GM18502 (cell line): ENCODE measurements at regions not wholly inside any gene's neighbourhood (a gene's known extent, or its start where the extent isn't known, plus 50 kb on each side); places are given as distances from the start of the nearest gene placed in this dataset.

Experiments
- ATAC-seq: cut with Tn5 transposase; IDR thresholded peaks from one replicate; pipeline ENCODE4 v1.9.1; 2021; ENCODE audit warnings: mild to moderate bottlenecking; ENCODE audit not compliant: unreplicated experiment, poor library complexity

DNA sequence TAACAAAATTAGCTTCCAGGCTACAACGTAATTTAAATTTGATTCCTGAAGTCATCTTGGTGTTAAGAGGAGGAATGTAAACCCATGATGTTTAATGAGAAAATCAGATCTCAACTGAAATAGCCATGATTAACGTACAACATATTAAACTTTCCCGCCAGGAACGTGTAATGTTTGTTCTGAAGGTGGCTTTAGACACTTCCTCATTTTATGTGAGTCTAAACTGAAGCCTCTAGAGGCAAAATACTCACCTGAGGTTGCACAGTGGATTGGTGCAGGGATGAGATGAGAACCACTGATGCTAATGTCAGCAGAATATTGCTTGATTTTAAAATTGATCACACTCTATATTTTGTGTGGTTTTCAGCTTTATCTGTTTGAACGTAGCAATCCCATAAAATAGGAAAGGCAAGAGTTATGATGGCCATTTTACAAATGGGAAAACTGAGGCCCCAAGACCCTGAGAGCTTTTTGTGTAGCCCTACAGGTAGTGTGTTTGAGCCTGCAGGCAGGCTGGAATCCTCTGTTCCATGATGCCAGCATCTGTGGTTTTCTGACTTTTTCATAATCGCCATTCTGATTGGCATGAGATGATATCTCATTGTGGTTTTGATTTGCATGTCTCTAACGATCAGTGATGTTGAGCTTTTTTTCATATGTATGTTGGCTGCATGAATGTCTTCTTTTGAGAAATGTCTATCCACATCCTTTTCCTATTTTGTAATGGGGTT lies 243.7 kb upstream of the BMPER start:
- ATAC-seq = no peak

DNA sequence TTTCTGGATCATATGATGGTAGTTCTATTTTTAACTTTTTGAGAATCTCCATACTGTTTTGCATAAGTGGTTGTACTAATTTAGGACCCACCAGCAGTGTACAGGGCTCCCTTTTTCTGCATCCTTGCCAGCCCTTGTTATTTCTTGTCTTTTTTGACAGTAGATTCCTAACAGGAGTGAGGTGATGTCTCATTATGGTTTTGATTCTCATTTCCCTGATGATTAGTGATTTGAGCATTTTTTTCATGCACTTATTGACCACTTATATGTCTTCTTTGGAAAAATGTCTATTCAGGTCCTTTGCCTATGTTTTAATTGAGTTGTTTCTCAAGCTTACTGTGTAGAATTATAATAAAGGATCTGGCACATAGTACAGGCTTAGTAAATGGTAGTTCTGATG lies 238.8 kb upstream of the BMPER start:
- ATAC-seq = no peak

DNA sequence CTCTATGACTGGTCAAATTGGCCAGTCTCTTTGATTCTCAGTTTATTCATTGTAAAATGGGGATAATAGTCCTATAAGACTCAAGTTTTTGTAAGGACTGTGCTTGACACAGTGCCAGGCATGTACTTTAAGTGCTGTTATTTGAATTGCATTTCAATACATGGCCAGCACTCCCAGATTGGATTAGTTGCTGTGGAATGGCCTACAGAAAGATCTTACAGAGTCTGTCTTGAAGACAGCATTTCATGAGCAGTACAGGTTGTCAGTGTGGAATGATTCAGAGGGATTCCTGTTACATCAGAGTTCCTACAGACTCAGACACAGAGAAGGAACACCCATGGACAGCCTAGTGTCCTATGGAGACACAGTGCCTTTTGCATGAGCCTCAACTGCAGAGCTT lies 238.1 kb upstream of the BMPER start:
- no peak for ATAC-seq

DNA sequence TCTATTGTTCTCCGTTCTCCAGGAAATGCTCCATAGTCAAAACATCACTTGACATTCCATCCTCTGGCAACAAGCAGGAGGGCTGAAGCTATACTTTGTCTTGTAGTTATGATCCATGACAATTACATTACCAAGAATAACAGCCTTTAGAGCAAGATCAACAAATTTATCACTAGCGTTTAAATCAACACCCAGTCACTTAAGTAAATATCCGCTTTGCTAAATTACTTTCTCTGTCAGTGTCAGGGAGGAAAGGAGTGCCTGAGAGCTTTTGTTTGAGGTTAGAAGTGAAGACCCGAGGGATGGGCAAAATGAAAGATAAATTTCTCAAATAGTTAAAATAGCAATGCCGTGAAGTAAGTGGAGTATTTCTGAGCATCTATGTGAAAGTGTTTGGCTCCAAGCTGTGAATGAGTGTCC lies 236.1 kb upstream of the BMPER start:
- no peak for ATAC-seq

DNA sequence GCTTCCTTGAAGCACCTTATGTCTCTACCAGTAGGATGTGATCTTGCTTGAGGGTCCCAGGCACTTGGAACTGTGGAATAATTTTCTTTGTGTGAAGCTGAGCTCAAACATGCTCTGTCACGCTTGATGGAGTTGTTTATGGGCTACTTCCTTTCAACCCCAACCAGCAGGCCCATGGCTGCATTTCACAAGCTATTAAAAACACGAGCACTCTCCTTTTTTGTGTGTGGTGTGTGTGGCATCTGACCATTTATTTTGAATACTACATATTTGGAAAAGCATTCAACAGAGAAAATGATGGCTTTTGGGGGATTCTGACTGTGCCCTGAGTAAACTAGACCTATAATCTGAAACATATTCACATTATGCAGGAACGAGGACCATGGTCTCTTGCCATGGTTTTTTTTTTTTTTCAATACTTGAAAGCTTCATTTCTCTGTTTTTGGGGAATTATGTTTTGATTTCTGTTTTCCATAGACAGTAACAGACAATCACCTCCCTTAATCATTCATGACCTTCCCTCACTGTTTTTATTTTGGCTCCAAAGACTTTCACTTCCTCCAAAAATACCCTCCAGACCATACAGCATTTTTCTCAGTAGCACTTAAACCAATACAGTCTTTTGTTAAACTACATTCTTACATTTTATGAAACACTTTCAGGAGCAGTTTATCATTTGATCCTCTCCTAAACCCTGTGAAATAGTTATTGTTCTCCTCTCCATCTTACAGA lies 233.6 kb upstream of the BMPER start:
- ATAC-seq = peak; percentile 88

DNA sequence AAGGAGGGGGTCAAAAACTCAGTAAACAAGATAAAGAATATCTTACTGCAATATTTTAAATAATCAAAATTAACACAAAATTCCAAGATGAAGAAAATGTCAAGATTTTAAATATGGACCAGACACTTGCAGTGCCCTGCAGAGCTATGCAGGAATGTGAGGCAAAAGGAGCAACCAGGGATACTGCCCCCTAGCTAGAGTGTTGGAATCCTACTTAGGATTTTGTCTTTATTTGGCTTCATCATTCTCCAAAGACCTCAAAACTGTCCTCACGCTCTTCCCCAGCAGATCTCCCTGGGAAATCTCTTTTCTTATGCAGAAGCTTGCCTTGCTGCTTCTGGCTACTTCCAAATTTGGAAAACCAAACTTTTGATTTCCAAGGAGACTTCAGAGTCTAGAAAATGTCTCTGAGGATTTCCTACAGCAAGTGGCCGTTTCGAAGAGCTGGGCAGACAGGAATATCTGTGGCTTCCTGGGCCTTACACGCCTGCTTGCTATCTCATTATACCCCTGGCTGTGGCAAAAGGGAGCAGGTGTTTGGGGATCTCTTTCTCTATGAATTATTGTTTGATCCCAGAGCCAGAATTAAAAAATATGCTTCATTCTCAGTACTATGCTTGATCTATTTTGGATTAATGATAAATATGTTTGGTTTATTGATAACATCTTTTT lies 232.2 kb upstream of the BMPER start:
- ATAC-seq = no peak

DNA sequence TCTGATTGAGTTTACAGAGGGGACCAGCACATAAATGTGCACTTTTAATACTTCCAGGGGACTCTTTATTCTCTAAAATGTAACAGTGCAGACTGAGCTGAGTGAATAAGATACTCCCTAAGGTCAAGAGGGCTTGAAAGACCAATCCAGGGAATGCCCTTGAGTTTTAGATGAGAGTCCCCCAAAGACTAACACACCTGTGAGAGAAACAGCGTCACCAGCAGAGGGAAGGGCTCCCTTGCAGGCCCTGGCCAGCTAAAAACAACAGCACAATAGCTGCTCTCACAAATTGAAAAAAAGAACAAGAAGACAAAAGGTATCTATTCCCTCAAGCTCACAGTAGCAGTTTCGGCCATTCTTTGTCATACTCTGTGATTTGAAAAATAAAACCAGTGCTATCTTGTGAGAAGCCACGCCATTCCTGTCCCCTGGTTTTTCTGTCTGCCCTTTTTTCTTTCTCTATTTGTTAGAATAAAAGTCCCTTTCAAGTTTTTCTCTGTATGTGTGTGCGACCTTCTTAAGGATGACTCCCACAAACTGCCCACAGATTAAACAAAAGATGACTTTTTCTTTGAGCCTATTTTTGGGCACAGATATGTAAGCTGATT lies 230.4 kb upstream of the BMPER start:
- ATAC-seq = no peak

DNA sequence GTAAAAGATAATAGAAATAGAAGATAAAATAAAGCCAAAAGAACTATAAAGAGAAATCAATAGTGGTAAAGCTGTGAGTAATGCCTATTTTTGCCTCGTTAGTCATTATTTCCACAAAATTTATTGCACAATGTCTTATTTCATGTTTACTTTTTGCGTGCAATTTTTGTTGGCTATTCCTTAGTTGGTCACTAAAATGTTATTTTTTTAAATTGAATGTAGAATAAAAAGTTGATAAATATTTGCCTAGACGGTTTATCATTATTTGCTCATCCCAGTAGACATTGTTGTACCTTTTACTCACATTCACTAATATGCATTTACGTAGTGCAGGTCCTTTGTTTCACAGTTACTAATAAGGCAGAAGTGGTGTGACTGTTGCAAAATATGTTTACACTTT lies 227.8 kb upstream of the BMPER start:
- ATAC-seq = no peak

DNA sequence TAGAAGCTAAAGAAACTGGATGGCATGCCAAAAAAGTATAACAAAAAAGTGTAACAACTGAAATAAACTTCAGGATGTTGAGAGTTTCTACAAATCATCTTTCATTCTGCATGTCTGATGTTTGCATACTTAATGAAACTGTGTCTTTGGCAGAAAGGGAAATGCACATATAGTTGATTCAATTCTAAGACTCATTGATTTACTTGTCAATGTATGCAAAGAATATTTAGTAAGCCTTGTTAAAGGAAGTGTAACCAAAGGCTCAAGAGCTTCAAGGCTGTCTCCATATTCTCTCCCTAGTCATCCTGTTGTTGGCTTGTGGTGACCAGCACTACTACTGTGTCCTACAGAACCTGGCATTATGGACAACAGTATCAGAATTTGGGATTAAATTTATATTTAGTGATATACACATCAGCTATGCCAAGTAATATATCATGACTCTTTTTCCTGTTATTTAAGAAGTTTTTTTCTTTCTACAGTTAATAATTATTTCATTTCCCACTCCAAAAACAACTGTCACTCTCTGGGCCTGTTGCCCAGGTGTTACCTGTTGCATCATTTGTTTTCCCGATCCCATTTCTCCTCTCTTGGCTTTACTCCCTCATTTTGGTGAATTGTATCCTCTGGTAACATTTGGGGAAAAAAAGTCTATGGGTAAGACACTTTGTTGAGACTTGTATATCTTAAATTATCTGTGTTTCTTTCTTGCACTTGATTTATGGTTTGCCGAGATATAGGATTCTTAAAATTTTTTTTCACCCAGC lies 226.6 kb upstream of the BMPER start:
- ATAC-seq = no peak

DNA sequence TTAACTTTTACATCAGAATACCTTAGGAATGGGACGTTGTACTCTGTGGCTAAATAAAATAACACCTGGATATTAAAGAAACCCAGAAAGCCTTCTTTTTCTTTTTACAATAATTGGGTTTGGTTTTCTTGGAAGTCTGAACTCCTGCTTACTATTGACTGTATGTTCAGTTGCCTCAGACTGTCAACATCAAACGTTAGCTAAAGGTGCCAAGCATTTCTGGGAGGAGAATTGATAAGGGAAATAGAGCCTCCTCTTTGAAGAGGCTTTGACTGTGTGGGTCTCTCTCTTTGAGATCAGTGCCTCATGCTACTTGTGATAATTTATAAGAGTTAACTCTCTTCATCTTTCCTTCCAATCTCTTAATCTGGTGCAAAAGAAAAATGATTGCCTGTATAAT lies 224.7 kb upstream of the BMPER start:
- no peak for ATAC-seq

DNA sequence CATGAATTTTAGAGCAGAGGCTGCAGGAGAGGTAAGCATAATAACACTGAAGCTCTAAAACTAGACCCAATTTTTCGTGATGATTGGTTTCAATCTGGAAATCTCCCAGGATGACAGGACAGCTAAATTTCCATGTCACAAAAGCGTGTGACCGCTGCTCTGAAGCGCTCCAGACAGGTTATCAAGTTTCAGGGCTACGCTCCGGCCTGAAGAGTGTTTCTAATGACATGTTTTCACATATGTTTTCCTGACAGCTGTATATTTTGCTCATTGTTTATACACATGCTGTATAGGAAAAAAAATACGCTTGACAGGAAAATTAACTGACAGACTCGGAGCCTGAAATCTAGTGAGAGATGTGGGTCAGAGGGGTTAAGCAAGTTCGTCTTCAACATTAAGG lies 219.8 kb upstream of the BMPER start:
- ATAC-seq = no peak

DNA sequence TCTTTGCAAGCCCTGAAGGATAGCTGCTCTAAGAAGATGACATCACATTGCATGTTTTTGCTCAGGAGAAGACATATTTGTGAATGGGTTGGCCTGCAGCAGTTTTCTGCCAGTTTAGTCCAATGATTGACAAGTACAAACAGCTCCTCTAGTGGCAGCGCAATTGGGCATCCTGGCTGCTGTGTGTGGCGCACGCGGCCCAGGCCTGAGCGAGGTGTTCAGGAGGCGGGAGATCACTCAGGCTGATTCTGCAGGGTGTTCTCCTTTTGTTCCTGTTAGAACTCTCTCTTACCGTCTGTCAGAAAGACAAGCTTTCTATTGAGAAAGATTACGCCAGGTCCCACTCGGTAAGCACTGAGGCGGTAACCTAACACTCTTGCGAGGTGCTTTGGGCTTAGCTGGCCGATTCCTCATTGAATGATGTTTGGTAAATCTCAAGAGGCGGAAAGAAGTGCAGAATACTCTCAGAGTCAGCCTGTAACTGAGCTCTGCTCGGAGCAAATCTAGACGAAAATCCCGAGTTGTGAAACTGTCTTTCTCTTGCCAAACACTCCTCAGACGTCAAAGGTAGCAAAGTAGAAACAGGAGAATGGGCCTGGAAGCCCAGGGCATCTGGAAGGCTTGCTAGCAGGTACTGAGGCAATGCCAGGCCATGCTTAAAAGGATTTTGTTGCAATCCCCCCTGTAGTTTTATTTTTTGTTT lies 219.2 kb upstream of the BMPER start:
- no peak for ATAC-seq

DNA sequence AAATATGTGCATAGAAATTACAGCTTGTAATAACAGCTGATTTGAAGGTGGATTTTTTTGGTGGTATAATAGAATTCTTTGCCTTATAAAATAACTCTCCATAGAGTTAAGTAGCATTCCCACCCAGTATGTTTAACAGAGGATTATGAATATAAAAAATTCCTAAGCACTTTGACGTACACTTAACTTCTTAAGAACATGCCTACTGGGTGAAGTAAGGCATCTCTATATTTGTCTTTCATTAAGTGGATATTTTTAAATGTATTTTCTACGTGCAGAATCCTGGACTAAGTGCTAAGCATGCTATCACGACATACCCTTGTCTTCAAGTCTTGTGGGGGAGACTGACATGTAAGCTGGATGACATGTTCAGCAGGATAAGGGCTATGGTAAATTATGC lies 217.7 kb upstream of the BMPER start:
- ATAC-seq = no peak

DNA sequence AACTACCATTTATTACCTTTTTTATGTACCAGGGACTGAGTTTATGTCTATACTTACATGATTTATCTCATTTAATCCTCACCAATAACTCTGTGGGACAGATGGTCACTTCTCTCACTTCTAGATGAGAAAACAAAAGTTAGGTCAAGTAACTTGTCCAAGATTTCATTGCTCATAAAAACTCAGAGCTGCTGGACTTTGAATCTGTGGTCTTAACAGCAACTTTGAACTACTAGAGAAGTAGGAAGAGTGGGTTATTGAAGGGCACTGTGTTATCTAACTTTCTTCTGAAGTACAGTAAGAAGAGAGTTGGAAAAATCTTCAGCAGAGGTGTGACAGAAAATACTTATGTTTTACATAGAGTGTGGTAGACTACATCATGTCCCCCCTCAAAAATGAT lies 214.2 kb upstream of the BMPER start:
- ATAC-seq = no peak

DNA sequence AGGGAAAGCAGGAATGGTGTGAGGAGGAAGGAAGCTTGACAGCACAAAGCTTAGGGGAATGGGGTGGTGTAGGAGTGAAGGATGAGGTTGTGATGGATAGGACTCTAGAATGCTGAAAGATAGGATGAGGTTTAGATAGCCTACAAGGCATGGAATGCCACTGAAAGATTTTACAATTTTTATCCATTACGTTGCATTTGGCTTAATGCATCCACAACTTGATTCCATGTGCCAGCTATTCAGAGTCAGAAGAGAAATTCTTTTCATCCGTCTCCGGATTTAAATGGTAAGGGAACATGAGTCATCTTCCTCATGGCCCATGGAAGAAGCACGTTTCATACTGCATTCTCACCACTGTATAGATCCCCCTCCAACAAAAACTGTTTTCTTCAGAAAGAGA lies 212.4 kb upstream of the BMPER start:
- ATAC-seq = no peak

DNA sequence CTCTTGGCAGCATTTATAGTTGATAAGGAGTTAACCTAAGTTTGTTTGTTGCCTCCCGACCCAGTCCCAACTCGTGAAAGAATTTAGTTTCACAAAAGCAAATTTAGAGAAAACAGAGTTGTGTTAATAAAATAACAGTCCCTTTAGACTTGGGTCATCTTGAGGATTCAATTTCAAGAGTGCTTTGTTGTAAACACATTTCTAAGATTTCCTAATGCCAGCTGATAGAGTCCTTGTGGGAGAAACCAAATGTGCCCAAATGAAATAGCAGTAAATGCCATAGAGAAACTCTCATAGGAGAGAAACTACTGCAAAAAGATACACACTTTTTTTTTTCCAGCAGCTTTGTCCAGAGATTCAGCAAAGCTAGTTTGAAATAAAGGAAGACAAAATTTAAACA lies 211.3 kb upstream of the BMPER start:
- no peak for ATAC-seq

DNA sequence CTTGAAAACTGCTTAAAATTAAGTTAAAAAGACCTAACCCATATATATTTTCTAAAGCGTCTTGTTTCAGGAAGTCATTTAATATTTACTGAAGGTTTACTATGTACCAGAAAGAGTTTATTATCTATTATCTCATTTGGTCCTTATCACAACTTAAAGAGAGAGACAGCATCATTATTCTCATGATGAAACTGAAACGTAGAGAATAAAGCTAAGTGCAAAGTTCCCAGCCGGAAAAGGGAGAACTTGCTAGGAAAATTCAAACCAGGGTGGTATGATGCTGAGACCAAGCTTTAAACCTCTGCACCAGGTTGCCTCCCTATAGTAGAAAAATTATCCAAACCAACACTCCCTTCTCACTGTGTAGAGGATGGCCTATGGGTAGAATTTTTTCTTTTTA lies 207.7 kb upstream of the BMPER start:
- no peak for ATAC-seq

DNA sequence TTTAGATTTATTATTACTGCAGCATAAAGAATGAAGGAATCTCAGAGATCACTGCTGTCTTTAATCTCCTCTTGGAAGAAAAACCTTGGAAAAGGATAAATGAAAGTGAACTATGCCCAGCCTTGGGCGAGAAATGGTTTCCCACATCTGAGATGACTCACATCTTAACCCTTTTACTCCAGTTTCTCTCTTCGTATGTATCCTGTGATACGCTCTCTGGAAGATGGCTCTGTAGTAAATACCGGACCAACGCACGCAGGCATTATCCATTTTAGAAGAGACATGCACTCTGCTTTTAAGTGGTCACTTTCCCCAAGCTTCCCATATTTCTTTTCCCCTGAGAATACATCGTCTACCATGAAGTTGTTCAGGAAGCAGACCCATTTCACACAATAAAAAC lies 207.3 kb upstream of the BMPER start:
- ATAC-seq = no peak

DNA sequence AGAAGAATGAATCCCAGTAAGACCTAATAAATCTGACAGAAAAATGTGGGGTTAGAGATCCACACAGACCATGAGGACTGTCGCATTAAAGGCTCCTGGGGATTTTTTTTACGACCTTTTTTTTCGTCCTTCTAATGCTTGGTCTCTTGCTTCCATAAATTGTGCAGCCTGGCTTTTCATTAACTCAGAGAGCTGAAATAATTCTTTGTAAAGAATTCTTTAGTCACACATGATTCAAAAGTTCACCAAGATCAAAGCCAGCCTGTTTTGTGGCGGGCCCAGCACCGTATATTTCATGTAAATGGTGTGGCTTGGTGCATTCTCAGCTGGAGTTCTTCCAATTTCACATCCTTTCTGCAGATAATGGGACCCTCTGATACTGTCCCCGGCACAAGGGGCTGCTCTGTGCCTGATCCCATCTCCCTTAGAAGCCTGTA lies 206.6 kb upstream of the BMPER start:
- no peak for ATAC-seq
